SU-DHL-6 (cell line): ENCODE measurements at regions not wholly inside any gene's neighbourhood (a gene's known extent, or its start where the extent isn't known, plus 50 kb on each side); places are given as distances from the start of the nearest gene placed in this dataset.

Source experiments
- EZH2phosphoT487 ChIP-seq: fragments of 200-600 bp; sonication (generic), shearing (Covaris generic); conservative IDR thresholded peaks from 2 replicates; pipeline ENCODE4 v1.6.1; 2018; ENCODE audit warnings: mild to moderate bottlenecking, antibody characterized with exemption, low read length, moderate library complexity, mixed read lengths
- TF ChIP-seq, protein P1 (sequence below): fragments of 200-600 bp; sonication (generic); IDR thresholded peaks from one replicate; pipeline ENCODE4 v1.5.1; 2017; ENCODE audit warnings: antibody characterized with exemption, mild to moderate bottlenecking, low read length, moderate library complexity; ENCODE audit not compliant: insufficient read depth, poor library complexity, severe bottlenecking

DNA sequence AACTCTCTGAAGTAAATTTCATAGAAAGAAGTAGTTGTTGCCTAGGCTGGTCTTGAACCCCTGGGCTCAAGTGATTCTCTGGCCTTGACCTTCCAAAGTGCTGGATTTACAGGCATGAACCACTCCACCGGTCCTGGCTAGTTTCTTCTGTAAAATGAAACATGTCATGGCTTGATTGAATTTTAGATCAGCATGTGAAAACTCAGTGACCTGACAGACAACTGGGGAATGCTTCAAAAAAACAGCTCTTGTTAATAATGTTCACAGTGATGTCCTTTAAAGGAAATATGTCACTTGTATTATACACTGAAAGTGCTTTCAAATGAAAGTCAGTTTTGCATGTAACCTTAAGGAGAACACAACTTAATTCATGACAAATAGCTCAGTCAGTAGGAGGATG lies 118.2 kb downstream of the KLF5 start:
- TF ChIP-seq, protein P1, sequence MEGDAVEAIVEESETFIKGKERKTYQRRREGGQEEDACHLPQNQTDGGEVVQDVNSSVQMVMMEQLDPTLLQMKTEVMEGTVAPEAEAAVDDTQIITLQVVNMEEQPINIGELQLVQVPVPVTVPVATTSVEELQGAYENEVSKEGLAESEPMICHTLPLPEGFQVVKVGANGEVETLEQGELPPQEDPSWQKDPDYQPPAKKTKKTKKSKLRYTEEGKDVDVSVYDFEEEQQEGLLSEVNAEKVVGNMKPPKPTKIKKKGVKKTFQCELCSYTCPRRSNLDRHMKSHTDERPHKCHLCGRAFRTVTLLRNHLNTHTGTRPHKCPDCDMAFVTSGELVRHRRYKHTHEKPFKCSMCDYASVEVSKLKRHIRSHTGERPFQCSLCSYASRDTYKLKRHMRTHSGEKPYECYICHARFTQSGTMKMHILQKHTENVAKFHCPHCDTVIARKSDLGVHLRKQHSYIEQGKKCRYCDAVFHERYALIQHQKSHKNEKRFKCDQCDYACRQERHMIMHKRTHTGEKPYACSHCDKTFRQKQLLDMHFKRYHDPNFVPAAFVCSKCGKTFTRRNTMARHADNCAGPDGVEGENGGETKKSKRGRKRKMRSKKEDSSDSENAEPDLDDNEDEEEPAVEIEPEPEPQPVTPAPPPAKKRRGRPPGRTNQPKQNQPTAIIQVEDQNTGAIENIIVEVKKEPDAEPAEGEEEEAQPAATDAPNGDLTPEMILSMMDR: no peak
- no peak for TF ChIP-seq EZH2phosphoT487
